Activated CD4-positive, alpha-beta memory T cell treated with anti-CD3 and anti-CD28 coated beads, Interleukin-2, amount 10 ng/mL, durations not matched to agents 7 days and 5 days (primary cell): ENCODE measurements at regions not wholly inside any gene's neighbourhood (a gene's known extent, or its start where the extent isn't known, plus 50 kb on each side); places are given as distances from the start of the nearest gene placed in this dataset.

Experiments used
- CTCF ChIA-PET: fragments of 350-600 bp; sonication (Branson Sonifier 250); formaldehyde crosslinking; loops from one replicate; lab custom pipeline; 2021; ENCODE audit warnings: antibody characterized with exemption, inconsistent platforms; lab: Charles Lee
- POLR2A ChIA-PET: fragments of 350-600 bp; sonication (Branson Sonifier 250); formaldehyde crosslinking; loops from one replicate; lab custom pipeline; 2021; ENCODE audit warnings: antibody characterized with exemption; lab: Charles Lee
- DNase-seq: peaks from one replicate; pipeline ENCODE4 v3.0.0-alpha.2; 2020
- H3K27ac Mint-ChIP-seq: one replicate; pipeline ENCODE4 v1.8.0; 2021; ENCODE audit warnings: mild to moderate bottlenecking, mixed read lengths
- H3K27me3 Mint-ChIP-seq: one replicate; pipeline ENCODE4 v1.8.0; 2021; ENCODE audit warnings: mixed read lengths
- H3K36me3 Mint-ChIP-seq: one replicate; pipeline ENCODE4 v1.8.0; 2021; ENCODE audit warnings: low read depth, mixed read lengths
- H3K4me1 Mint-ChIP-seq: one replicate; pipeline ENCODE4 v1.8.0; 2021; ENCODE audit warnings: mixed read lengths
- H3K4me3 Mint-ChIP-seq: one replicate; pipeline ENCODE4 v1.8.0; 2021; ENCODE audit warnings: mild to moderate bottlenecking, mixed read lengths
- H3K9me3 Mint-ChIP-seq: one replicate; pipeline ENCODE4 v1.8.0; 2021; ENCODE audit warnings: mixed read lengths

DNA sequence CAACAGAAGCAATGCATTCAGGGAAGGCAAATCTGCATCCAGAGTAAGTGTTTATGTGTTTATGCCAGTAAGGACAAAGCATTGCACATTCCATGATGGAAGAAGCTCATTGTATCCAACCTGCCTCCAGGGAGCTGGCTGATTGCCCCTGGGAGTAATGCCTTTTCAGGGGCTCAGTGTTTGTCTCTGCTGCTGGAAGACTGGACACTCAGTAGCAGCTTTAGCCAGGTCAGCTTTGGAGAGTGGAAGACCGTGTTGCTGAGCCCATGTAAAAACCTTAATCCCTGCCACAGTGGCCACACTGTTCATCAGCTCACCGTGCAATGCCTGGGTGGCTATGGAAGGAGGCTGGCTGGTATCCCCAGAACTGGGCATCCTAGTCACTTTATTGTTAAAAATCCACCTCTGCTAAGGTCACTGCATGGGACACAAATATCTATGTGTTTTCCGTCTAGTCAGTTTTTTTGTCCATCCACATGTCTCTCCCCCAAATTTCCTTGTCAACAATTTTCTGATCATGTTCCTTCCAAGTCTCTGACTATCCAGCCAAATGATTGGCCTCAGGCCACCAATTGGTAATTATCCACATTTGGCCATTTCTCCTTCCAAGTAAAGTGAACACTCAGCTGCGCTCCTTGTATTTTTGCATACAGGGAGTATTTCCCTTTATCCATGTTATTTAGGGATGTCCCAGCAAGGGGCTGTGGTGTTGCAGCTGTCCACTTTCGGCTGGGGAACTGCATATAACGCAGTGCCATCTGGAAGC lies 2044.5 kb upstream of the AGA start:
- Mint-ChIP-seq H3K27me3 (no peaks in the 10 kb centered on the region), H3K4me1 (no peaks in the 10 kb centered on the region), H3K36me3 (no peaks in the 10 kb centered on the region), H3K9me3 (peaks cover 8% of the 10 kb centered on the region), H3K4me3 (no peak overlapping the region), H3K27ac (no peak overlapping the region)
- POLR2A ChIA-PET = no interaction called here
- CTCF ChIA-PET = no interaction called here
- no peak for DNase-seq

DNA sequence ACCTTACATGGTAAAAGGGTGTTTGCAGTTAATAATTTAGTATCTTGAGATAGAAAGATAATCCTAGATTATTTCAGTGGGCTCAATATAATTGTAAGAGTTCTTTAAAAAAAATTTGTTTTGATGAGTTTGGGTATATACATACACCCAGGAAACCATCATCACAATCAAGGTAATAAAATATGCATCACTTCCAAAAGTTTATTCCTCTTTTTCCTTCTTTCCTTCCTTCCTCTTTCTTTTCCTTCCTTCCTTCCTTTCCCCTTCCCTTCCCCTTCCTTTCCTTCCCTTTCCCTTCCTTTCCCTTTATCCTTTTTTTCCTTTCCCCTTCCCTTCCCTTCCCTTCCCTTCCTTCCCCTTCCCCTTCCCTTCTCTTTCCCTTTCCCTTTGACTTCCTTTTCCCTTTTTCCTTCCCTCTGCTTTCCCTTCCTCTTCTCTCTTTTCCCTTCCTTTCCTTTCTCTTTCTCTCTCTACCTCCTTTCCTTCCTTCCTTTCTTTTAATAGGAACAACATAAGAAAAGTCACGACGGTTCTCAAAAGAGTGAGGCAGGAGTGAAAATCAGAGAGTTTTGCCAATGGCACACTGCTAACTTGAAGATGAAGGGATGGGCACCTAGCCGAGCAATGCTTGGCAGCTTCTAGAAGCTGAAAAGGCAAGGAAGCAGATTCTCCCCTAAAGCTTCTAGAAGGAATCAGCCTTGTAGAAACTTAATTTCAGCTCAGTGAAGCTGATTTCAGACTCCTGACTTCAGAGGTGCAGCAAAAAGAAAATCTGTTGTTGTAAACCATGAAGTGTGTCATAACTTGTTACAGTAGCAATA lies 2050.2 kb upstream of the AGA start:
- no peak overlapping the region for H3K4me3 Mint-ChIP-seq
- no peaks in the 10 kb centered on the region for H3K36me3 Mint-ChIP-seq
- no peak for DNase-seq
- ChIA-PET CTCF (no interaction called here), POLR2A (no interaction called here)
- H3K4me1 Mint-ChIP-seq = no peaks in the 10 kb centered on the region
- no peaks in the 10 kb centered on the region for H3K27me3 Mint-ChIP-seq
- peaks cover 9% of the 10 kb centered on the region for H3K9me3 Mint-ChIP-seq
- H3K27ac Mint-ChIP-seq = no peak overlapping the region

- DNase-seq = no peak
- Mint-ChIP-seq H3K27me3 (no peaks in the 10 kb centered on the region), H3K36me3 (no peaks in the 10 kb centered on the region), H3K4me1 (no peaks in the 10 kb centered on the region), H3K4me3 (no peak overlapping the region), H3K9me3 (peaks cover 4% of the 10 kb centered on the region), H3K27ac (no peak overlapping the region)
- POLR2A ChIA-PET = no interaction called here
- CTCF ChIA-PET = no interaction called here
Measured at GRCh38 chr4:179503976-179504375, 2061.7 kb upstream of the AGA start.

- Mint-ChIP-seq H3K27ac (no peak overlapping the region), H3K27me3 (no peaks in the 10 kb centered on the region), H3K9me3 (peaks cover 6% of the 10 kb centered on the region), H3K36me3 (no peaks in the 10 kb centered on the region), H3K4me3 (no peak overlapping the region), H3K4me1 (no peaks in the 10 kb centered on the region)
- POLR2A ChIA-PET = no interaction called here
- CTCF ChIA-PET = no interaction called here
- DNase-seq = no peak
Measured at GRCh38 chr4:179509489-179509888, 2067.3 kb upstream of the AGA start.

- DNase-seq = no peak
- Mint-ChIP-seq H3K4me1 (no peaks in the 10 kb centered on the region), H3K27me3 (no peaks in the 10 kb centered on the region), H3K4me3 (no peak overlapping the region), H3K9me3 (peaks cover 7% of the 10 kb centered on the region), H3K27ac (no peak overlapping the region), H3K36me3 (no peaks in the 10 kb centered on the region)
- CTCF ChIA-PET = no interaction called here
- POLR2A ChIA-PET = no interaction called here
Measured at GRCh38 chr4:179521952-179522351, 2079.7 kb upstream of the AGA start.

- ChIA-PET CTCF (no interaction called here), POLR2A (no interaction called here)
- H3K27me3 Mint-ChIP-seq = no peaks in the 10 kb centered on the region
- H3K4me3 Mint-ChIP-seq = no peak overlapping the region
- no peak overlapping the region for H3K27ac Mint-ChIP-seq
- peaks cover 17% of the 10 kb centered on the region for H3K9me3 Mint-ChIP-seq
- no peak for DNase-seq
- H3K4me1 Mint-ChIP-seq = no peaks in the 10 kb centered on the region
- no peaks in the 10 kb centered on the region for H3K36me3 Mint-ChIP-seq
Measured at GRCh38 chr4:179530958-179531357, 2088.7 kb upstream of the AGA start.

- ChIA-PET POLR2A (no interaction called here), CTCF (no interaction called here)
- no peak for DNase-seq
- no peaks in the 10 kb centered on the region for H3K36me3 Mint-ChIP-seq
- H3K9me3 Mint-ChIP-seq = peaks cover 7% of the 10 kb centered on the region
- no peaks in the 10 kb centered on the region for H3K27me3 Mint-ChIP-seq
- no peaks in the 10 kb centered on the region for H3K4me1 Mint-ChIP-seq
- no peak overlapping the region for H3K4me3 Mint-ChIP-seq
- no peak overlapping the region for H3K27ac Mint-ChIP-seq
Measured at GRCh38 chr4:179536694-179537093, 2094.5 kb upstream of the AGA start.

GRCh38 chr4:179539641-179540040 lies 2097.4 kb upstream of the AGA start:
- CTCF ChIA-PET = no interaction called here
- Mint-ChIP-seq H3K36me3 (no peaks in the 10 kb centered on the region), H3K27ac (no peak overlapping the region), H3K9me3 (peaks cover 7% of the 10 kb centered on the region), H3K4me1 (no peaks in the 10 kb centered on the region), H3K4me3 (no peak overlapping the region), H3K27me3 (no peaks in the 10 kb centered on the region)
- no peak for DNase-seq
- POLR2A ChIA-PET = no interaction called here

DNA sequence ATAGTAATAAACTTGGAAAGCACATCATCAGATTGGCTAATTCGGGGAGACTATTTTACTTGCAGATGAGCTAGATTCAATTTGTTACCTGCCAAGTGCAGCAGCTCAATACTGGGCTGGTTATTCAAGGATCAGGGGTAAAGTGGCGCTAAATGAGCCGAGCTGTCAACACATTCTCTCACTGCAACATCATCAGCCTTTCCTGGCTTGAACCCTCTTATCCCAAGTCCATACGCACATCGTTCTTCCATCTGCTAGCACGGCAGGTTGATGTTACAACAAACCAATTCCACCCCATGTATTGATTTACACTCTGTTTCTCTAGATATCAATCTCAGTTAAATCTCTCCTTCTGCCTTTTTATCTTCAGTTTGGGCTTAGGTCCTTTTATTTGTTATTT lies 2101.5 kb upstream of the AGA start:
- CTCF ChIA-PET = no interaction called here

GRCh38 chr4:179544496-179544895 lies 2102.3 kb upstream of the AGA start:
- Mint-ChIP-seq H3K9me3 (peaks cover 13% of the 10 kb centered on the region), H3K27ac (no peak overlapping the region), H3K36me3 (no peaks in the 10 kb centered on the region), H3K27me3 (no peaks in the 10 kb centered on the region), H3K4me3 (no peak overlapping the region), H3K4me1 (no peaks in the 10 kb centered on the region)
- ChIA-PET CTCF (no interaction called here), POLR2A (no interaction called here)
- no peak for DNase-seq

More for the DNA sequence above, 2101.5 kb upstream of the AGA start:
- POLR2A ChIA-PET = no interaction called here
- no peak overlapping the region for H3K27ac Mint-ChIP-seq
- no peak for DNase-seq
- no peaks in the 10 kb centered on the region for H3K36me3 Mint-ChIP-seq
- no peaks in the 10 kb centered on the region for H3K4me1 Mint-ChIP-seq
- no peak overlapping the region for H3K4me3 Mint-ChIP-seq
- no peaks in the 10 kb centered on the region for H3K27me3 Mint-ChIP-seq
- H3K9me3 Mint-ChIP-seq = peaks cover 13% of the 10 kb centered on the region

GRCh38 chr4:179552131-179552530 lies 2109.9 kb upstream of the AGA start:
- ChIA-PET POLR2A (no interaction called here), CTCF (no interaction called here)
- H3K36me3 Mint-ChIP-seq = no peaks in the 10 kb centered on the region
- no peak overlapping the region for H3K4me3 Mint-ChIP-seq
- peaks cover 8% of the 10 kb centered on the region for H3K9me3 Mint-ChIP-seq
- no peak overlapping the region for H3K27ac Mint-ChIP-seq
- no peak for DNase-seq
- no peaks in the 10 kb centered on the region for H3K4me1 Mint-ChIP-seq
- no peaks in the 10 kb centered on the region for H3K27me3 Mint-ChIP-seq

DNA sequence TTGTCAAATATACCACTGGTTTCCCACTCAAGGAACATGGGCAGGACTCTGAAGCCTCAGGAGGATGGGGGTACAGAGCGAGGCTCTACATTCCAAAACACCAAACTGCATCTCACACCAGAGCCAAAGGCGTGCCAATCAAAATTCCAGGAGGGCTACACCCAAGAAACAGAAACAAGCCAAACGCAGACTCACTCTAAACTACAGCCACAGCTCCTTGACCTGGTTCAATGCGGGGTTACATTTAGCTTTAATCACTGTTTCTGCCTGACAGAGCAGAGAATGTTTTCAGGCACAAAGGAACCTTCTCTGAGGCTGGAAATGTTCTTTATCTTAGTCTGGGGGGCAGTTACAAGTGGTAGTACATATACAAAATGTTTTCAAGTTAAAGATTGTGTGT lies 2121.5 kb upstream of the AGA start:
- H3K4me1 Mint-ChIP-seq = no peaks in the 10 kb centered on the region
- no peak overlapping the region for H3K27ac Mint-ChIP-seq
- ChIA-PET POLR2A (no interaction called here), CTCF (no interaction called here)
- no peak for DNase-seq
- H3K36me3 Mint-ChIP-seq = no peaks in the 10 kb centered on the region
- H3K27me3 Mint-ChIP-seq = no peaks in the 10 kb centered on the region
- peaks cover 13% of the 10 kb centered on the region for H3K9me3 Mint-ChIP-seq
- no peak overlapping the region for H3K4me3 Mint-ChIP-seq

GRCh38 chr4:179569549-179569948 lies 2127.3 kb upstream of the AGA start:
- Mint-ChIP-seq H3K4me1 (no peaks in the 10 kb centered on the region), H3K27ac (no peak overlapping the region), H3K27me3 (no peaks in the 10 kb centered on the region), H3K4me3 (no peak overlapping the region), H3K36me3 (no peaks in the 10 kb centered on the region), H3K9me3 (peaks cover 8% of the 10 kb centered on the region)
- ChIA-PET CTCF (no interaction called here), POLR2A (no interaction called here)
- no peak for DNase-seq
